Colonic mucosa (tissue), 4 donors: ENCODE measurements at regions not wholly inside any gene's neighbourhood (a gene's known extent, or its start where the extent isn't known, plus 50 kb on each side); places are given as distances from the start of the nearest gene placed in this dataset.

Experiments
- DNase-seq: peaks from one replicate; pipeline ENCODE4 v3.0.0-alpha.2; 2020
- H3K27ac ChIP-seq: fragments of 200-600 bp; one replicate; pipeline ENCODE4 v1.8.0; 2021
- H3K27me3 ChIP-seq: fragments of 200-600 bp; one replicate; pipeline ENCODE4 v1.8.0; 2021
- H3K36me3 ChIP-seq: fragments of 200-600 bp; one replicate; pipeline ENCODE4 v1.8.0; 2021
- H3K4me1 ChIP-seq: fragments of 200-600 bp; one replicate; pipeline ENCODE4 v1.8.0; 2021; ENCODE audit warnings: mild to moderate bottlenecking
- H3K4me3 ChIP-seq: fragments of 200-600 bp; one replicate; pipeline ENCODE4 v1.8.0; 2021
- H3K9ac ChIP-seq, 2 donors: one replicate each; pipeline ENCODE4 v1.7.0; 2013; ENCODE audit warnings: control low read depth in 2 of 2, low read depth in 2 of 2, low read length in 2 of 2
- H3K9me3 ChIP-seq: fragments of 200-600 bp; one replicate; pipeline ENCODE4 v1.8.0; 2021
- intact Hi-C: fragments of 100-400 bp; cut with DNase I; formaldehyde crosslinking; loops from one replicate; pipeline ENCODE4 v1.14.1; 2022
- TF ChIP-seq, protein P1 (sequence below): fragments of 200-600 bp; IDR thresholded peaks from one replicate; pipeline ENCODE4 v1.8.0; 2022; ENCODE audit warnings: antibody characterized with exemption, mild to moderate bottlenecking
- donor health status: healthy.
- donor health status: DM: no; HTN: no; CAD: no.
- donor health status: DM: no; HTN: no; CAD: no.

DNA sequence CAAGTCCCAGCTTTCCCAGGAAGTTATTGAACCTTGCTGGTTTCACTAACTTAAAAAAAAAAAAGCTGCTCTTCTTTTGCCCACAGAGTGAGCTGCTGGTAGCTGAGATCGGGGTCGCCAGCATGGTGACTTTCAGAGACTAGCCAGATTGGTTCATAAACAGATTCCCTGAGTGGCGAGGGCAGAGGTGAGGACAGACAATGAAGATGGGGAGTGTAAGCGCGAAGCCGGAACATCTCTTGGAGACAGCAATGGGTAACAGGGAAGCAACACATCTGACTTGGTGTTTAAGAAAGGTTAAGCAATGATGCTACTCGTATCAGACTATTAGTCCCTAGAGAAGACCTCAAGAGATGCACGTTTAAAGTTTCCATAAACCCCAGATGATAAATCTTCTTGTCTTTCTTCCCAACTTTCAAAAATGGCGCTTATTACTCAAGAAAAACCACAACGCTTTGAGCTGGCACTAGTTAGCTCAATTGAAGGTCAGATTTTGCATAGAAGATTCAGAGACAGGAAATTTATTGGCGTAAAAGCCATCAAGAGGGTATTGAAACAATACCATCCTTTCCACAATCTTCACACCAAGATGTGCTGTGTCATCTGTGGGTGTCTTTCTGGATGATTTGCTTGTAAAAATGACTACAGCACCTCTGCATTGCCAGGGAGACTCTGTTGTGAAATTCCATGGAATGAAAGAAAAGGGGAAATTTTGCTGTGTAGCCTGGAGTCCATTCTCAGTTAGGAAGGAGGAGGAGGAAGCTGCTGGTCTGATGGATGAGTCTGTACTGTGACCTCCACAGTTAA, 193.1 kb upstream of the CXCR4 start:
- H3K4me1 ChIP-seq: no peaks in the 10 kb centered on the region
- no peak overlapping the region for H3K9ac ChIP-seq
- no peak for DNase-seq
- intact Hi-C loops: no loop called here
- no peaks in the 10 kb centered on the region for H3K36me3 ChIP-seq
- H3K27ac ChIP-seq: no peak overlapping the region
- no peaks in the 10 kb centered on the region for H3K27me3 ChIP-seq
- H3K9me3 ChIP-seq: no peaks in the 10 kb centered on the region
- TF ChIP-seq, protein P1, sequence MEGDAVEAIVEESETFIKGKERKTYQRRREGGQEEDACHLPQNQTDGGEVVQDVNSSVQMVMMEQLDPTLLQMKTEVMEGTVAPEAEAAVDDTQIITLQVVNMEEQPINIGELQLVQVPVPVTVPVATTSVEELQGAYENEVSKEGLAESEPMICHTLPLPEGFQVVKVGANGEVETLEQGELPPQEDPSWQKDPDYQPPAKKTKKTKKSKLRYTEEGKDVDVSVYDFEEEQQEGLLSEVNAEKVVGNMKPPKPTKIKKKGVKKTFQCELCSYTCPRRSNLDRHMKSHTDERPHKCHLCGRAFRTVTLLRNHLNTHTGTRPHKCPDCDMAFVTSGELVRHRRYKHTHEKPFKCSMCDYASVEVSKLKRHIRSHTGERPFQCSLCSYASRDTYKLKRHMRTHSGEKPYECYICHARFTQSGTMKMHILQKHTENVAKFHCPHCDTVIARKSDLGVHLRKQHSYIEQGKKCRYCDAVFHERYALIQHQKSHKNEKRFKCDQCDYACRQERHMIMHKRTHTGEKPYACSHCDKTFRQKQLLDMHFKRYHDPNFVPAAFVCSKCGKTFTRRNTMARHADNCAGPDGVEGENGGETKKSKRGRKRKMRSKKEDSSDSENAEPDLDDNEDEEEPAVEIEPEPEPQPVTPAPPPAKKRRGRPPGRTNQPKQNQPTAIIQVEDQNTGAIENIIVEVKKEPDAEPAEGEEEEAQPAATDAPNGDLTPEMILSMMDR: no peak
- H3K4me3 ChIP-seq: no peak overlapping the region

DNA sequence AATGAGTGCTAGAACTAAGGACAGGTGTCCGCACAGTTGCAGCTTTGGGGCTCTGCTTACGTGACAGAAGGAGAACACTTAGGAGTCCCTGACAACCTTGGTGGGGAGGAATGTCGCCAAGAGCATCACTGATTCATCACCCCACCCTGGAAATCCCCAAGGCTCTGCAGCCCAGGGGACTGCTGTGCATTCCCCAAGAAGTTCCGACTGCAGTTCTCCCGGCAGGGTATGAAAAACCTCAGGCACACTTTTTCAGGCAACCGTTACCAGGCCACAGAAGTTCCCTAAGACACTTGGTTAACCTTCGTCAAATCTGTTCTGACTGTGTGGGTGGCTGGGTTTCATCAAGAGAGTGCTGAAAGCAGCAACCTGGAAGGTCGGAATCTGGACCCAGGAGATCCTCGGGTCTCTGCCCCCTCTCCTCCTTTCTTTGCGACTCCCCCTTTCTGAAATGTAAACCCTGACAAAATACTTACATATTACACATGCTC, 192.1 kb upstream of the CXCR4 start:
- Histone ChIP-seq H3K27ac (no peak overlapping the region), H3K9me3 (no peaks in the 10 kb centered on the region), H3K4me3 (no peak overlapping the region), H3K36me3 (no peaks in the 10 kb centered on the region), H3K9ac (no peak overlapping the region), H3K4me1 (no peaks in the 10 kb centered on the region), H3K27me3 (no peaks in the 10 kb centered on the region)
- TF ChIP-seq, protein P1: no peak
- intact Hi-C loops: no loop called here
- DNase-seq: no peak

DNA sequence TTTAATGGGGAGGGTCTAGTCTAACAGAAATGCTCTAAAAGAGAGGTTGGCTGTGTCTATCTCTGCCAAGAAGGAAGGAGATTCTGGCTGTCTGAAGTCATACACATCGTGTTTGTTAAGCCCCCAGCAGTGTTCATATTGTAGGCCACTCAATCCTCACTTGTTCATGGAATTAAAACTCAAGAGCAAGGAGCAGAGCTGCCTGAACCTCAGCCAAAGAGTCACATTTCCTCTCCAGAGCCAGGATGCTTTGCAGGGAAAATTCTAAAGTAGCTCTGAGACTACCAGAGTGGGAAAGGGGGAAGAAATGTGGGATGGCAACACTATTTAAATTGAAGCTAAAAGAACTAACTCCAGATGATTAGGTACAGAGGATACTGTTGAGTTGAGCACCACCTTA, 190.7 kb upstream of the CXCR4 start:
- H3K9ac ChIP-seq: no peak overlapping the region
- no peak overlapping the region for H3K4me3 ChIP-seq
- TF ChIP-seq, protein P1: no peak
- intact Hi-C loops: no loop called here
- no peaks in the 10 kb centered on the region for H3K4me1 ChIP-seq
- no peak for DNase-seq
- H3K36me3 ChIP-seq: no peaks in the 10 kb centered on the region
- H3K9me3 ChIP-seq: no peaks in the 10 kb centered on the region
- H3K27me3 ChIP-seq: no peaks in the 10 kb centered on the region
- H3K27ac ChIP-seq: no peak overlapping the region

DNA sequence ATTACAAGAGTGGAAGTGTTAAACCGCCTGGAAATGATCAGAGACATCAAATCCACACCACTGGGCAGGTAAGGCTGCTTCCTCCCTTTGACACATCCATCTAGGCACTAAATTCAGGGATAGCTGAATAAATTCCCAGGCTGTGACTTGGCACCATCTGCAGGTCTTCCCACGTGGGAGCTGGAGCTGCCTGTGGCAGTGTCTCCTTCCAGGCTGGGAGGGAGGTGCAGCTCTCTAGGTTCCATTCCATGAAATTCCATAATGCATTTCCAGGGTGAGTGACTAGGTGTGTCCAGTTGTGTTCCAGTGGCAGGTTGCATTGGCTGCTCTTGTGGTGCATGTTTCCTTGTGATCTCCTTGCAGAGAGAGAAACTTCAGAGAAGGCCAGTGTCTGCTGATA, 188.9 kb upstream of the CXCR4 start:
- TF ChIP-seq, protein P1: no peak
- Histone ChIP-seq H3K4me3 (no peak overlapping the region), H3K9me3 (no peaks in the 10 kb centered on the region), H3K36me3 (no peaks in the 10 kb centered on the region), H3K9ac (no peak overlapping the region), H3K27me3 (no peaks in the 10 kb centered on the region), H3K4me1 (no peaks in the 10 kb centered on the region), H3K27ac (no peak overlapping the region)
- no peak for DNase-seq
- intact Hi-C loops: no loop called here

DNA sequence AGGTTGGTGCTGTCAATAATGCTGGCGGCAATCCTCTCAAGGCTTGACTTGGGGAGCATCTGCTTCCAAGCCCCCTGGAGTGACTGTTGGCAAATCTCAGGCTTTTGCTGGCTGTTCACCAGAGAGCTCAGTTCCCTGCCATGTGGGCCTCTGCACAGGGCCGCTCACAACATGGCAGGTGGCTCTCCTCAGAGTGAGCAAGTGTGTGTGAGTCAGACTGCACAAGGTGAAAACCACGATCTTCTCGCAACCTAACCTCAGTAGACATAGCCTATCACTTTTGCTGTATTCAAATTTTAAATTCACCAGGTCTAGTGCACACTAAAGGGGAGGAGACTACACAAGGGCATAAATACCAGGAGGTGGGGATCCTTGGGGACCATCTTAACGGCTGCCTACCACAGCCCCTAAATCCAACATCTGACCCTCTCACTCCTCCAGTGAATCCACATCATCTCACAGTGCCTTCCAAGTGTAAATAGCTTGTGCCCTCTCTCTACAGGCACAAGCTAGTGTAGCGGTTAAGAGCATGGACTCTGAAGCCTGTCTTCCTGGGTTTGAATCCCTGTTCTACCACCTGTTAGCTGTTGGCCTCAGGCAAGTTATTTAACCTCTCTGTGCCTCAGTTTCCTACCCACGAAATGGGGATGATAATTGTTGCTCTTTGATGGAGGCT, 187.7 kb upstream of the CXCR4 start:
- H3K4me3 ChIP-seq: no peak overlapping the region
- intact Hi-C loops: no loop called here
- no peaks in the 10 kb centered on the region for H3K9me3 ChIP-seq
- TF ChIP-seq, protein P1: no peak
- H3K27ac ChIP-seq: no peak overlapping the region
- no peaks in the 10 kb centered on the region for H3K27me3 ChIP-seq
- no peaks in the 10 kb centered on the region for H3K36me3 ChIP-seq
- no peaks in the 10 kb centered on the region for H3K4me1 ChIP-seq
- no peak for DNase-seq
- no peak overlapping the region for H3K9ac ChIP-seq
